ENCODE measurements at regions not wholly inside any gene's neighbourhood (a gene's known extent, or its start where the extent isn't known, plus 50 kb on each side); places are given as distances from the start of the nearest gene placed in this dataset.

DNA sequence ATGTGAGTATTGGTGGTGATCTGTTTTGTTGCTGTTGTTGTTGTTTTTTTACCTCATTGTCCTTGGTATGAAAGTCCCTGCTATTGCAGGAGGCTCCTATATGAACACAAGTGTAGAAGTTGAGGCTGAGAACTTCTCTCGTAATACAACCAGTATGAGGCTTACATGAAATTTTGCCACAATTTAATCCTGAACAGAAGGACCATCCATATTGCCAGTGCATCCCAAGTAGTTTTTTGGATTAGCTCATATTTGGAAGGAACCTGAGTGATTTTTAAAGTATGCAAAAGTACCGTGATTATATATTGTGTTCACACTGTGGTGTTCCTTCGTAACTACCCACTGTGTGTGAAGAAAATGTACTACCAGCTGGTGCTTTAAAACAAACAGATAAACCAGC lies 2095.5 kb upstream of the WWC1 start:
- no peak for ATAC-seq
- TF ChIP-seq TOX (CRISPR knock-in tag; IDR thresholded peaks at IDR 0.05; ENCODE audit: borderline replicate concordance): no peak
- TF ChIP-seq ZFP30 (CRISPR knock-in tag; IDR thresholded peaks at IDR 0.05): no peak
- TF ChIP-seq ARNTL (CRISPR knock-in tag; IDR thresholded peaks at IDR 0.05; ENCODE audit: borderline replicate concordance, low read depth): no peak

- TF ChIP-seq ARNTL (CRISPR knock-in tag; IDR thresholded peaks at IDR 0.05; ENCODE audit: borderline replicate concordance, low read depth) (no peak), GLIS3 (CRISPR knock-in tag; IDR thresholded peaks at IDR 0.05) (no peak), PPARA (CRISPR knock-in tag; IDR thresholded peaks at IDR 0.05; ENCODE audit: borderline replicate concordance) (no peak), ZFP30 (CRISPR knock-in tag; IDR thresholded peaks at IDR 0.05) (no peak), ZFP3 (CRISPR knock-in tag; IDR thresholded peaks at IDR 0.05) (no peak), ISL1 (CRISPR knock-in tag; IDR thresholded peaks at IDR 0.05) (no peak), TOX (CRISPR knock-in tag; IDR thresholded peaks at IDR 0.05; ENCODE audit: borderline replicate concordance) (no peak), OSR1 (CRISPR knock-in tag; IDR thresholded peaks at IDR 0.05) (no peak), ZNF70 (CRISPR knock-in tag; IDR thresholded peaks at IDR 0.05) (no peak), ZC3H10 (CRISPR knock-in tag; IDR thresholded peaks at IDR 0.05) (no peak), ZNF8 (CRISPR knock-in tag; IDR thresholded peaks at IDR 0.05) (no peak), CSDC2 (CRISPR knock-in tag; IDR thresholded peaks at IDR 0.05) (no peak), TCF4 (CRISPR knock-in tag; IDR thresholded peaks at IDR 0.05; ENCODE audit: borderline replicate concordance) (no peak)
- TF ChIP-seq, protein P1, sequence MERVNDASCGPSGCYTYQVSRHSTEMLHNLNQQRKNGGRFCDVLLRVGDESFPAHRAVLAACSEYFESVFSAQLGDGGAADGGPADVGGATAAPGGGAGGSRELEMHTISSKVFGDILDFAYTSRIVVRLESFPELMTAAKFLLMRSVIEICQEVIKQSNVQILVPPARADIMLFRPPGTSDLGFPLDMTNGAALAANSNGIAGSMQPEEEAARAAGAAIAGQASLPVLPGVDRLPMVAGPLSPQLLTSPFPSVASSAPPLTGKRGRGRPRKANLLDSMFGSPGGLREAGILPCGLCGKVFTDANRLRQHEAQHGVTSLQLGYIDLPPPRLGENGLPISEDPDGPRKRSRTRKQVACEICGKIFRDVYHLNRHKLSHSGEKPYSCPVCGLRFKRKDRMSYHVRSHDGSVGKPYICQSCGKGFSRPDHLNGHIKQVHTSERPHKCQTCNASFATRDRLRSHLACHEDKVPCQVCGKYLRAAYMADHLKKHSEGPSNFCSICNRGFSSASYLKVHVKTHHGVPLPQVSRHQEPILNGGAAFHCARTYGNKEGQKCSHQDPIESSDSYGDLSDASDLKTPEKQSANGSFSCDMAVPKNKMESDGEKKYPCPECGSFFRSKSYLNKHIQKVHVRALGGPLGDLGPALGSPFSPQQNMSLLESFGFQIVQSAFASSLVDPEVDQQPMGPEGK (CRISPR knock-in tag; IDR thresholded peaks at IDR 0.05; ENCODE audit: borderline replicate concordance): no peak
- TF ChIP-seq, protein P2, sequence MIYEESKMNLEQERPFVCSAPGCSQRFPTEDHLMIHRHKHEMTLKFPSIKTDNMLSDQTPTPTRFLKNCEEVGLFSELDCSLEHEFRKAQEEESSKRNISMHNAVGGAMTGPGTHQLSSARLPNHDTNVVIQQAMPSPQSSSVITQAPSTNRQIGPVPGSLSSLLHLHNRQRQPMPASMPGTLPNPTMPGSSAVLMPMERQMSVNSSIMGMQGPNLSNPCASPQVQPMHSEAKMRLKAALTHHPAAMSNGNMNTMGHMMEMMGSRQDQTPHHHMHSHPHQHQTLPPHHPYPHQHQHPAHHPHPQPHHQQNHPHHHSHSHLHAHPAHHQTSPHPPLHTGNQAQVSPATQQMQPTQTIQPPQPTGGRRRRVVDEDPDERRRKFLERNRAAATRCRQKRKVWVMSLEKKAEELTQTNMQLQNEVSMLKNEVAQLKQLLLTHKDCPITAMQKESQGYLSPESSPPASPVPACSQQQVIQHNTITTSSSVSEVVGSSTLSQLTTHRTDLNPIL (CRISPR knock-in tag; IDR thresholded peaks at IDR 0.05; ENCODE audit: low read depth): no peak
- no peak for ATAC-seq
Measured at GRCh38 chr5:166200532-166200931, 2090.9 kb upstream of the WWC1 start.

- no peak for ATAC-seq
- no peak for TF ChIP-seq TCF4 (CRISPR knock-in tag; IDR thresholded peaks at IDR 0.05; ENCODE audit: borderline replicate concordance)
- TF ChIP-seq GLIS3 (CRISPR knock-in tag; IDR thresholded peaks at IDR 0.05): no peak
- TF ChIP-seq ESRRG (CRISPR knock-in tag; IDR thresholded peaks at IDR 0.05): no peak
- no peak for TF ChIP-seq ZNF70 (CRISPR knock-in tag; IDR thresholded peaks at IDR 0.05)
- no peak for TF ChIP-seq ARNTL (CRISPR knock-in tag; IDR thresholded peaks at IDR 0.05; ENCODE audit: borderline replicate concordance, low read depth)
- no peak for TF ChIP-seq ZFP3 (CRISPR knock-in tag; IDR thresholded peaks at IDR 0.05)
Measured at GRCh38 chr5:166211640-166212039, 2079.8 kb upstream of the WWC1 start.

DNA sequence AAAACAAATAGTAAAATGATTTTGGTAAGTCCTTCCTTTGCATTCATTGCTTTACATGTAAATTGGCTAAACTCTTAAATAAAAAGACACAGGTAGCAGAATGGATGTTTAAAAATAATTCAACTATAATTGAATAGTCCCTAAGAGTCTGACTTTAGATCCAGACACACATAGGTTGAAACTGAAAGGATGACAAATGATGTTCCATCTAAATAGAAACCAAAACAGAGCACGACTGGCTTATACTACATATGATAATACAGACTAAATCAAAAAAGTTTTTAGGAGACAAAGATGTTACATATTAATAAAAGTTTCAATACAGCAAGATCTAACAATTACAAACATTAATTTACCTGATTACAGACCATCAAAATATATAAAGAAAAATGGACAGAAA lies 2055.1 kb upstream of the WWC1 start:
- TF ChIP-seq ESRRG (CRISPR knock-in tag; IDR thresholded peaks at IDR 0.05) (no peak), CSRNP3 (CRISPR knock-in tag; IDR thresholded peaks at IDR 0.05) (no peak), ARNTL (CRISPR knock-in tag; IDR thresholded peaks at IDR 0.05; ENCODE audit: borderline replicate concordance, low read depth) (no peak), TCF4 (CRISPR knock-in tag; IDR thresholded peaks at IDR 0.05; ENCODE audit: borderline replicate concordance) (no peak), GLIS3 (CRISPR knock-in tag; IDR thresholded peaks at IDR 0.05) (no peak), BACH2 (CRISPR knock-in tag; IDR thresholded peaks at IDR 0.05; ENCODE audit: borderline replicate concordance) (no peak), TOX (CRISPR knock-in tag; IDR thresholded peaks at IDR 0.05; ENCODE audit: borderline replicate concordance) (no peak), ZNF70 (CRISPR knock-in tag; IDR thresholded peaks at IDR 0.05) (no peak), ZFP3 (CRISPR knock-in tag; IDR thresholded peaks at IDR 0.05) (no peak), ZNF8 (CRISPR knock-in tag; IDR thresholded peaks at IDR 0.05) (no peak), OSR1 (CRISPR knock-in tag; IDR thresholded peaks at IDR 0.05) (no peak), ZC3H10 (CRISPR knock-in tag; IDR thresholded peaks at IDR 0.05) (no peak), TSHZ2 (CRISPR knock-in tag; IDR thresholded peaks at IDR 0.05) (no peak), ZFP30 (CRISPR knock-in tag; IDR thresholded peaks at IDR 0.05) (no peak), CSDC2 (CRISPR knock-in tag; IDR thresholded peaks at IDR 0.05) (no peak)
- TF ChIP-seq, protein P1 (CRISPR knock-in tag; IDR thresholded peaks at IDR 0.05; ENCODE audit: borderline replicate concordance): no peak
- TF ChIP-seq, protein P3, sequence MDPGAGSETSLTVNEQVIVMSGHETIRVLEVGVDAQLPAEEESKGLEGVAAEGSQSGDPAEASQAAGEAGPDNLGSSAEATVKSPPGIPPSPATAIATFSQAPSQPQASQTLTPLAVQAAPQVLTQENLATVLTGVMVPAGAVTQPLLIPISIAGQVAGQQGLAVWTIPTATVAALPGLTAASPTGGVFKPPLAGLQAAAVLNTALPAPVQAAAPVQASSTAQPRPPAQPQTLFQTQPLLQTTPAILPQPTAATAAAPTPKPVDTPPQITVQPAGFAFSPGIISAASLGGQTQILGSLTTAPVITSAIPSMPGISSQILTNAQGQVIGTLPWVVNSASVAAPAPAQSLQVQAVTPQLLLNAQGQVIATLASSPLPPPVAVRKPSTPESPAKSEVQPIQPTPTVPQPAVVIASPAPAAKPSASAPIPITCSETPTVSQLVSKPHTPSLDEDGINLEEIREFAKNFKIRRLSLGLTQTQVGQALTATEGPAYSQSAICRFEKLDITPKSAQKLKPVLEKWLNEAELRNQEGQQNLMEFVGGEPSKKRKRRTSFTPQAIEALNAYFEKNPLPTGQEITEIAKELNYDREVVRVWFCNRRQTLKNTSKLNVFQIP (CRISPR knock-in tag; IDR thresholded peaks at IDR 0.05; ENCODE audit: borderline replicate concordance, low read depth): no peak

More for the DNA sequence above, 2055.1 kb upstream of the WWC1 start:
- no peak for ATAC-seq

All from SK-N-SH treated with all-trans-retinoic acid at 6 μM for 48 hours (cell line).